22Rv1 (cell line): ENCODE measurements at regions not wholly inside any gene's neighbourhood (a gene's known extent, or its start where the extent isn't known, plus 50 kb on each side); places are given as distances from the start of the nearest gene placed in this dataset.

ENCODE experiments used
- CTCF ChIP-seq: fragments of 450-650 bp; IDR thresholded peaks from 2 replicates; pipeline ENCODE4 v1.5.1; 2017; ENCODE audit warnings: mild to moderate bottlenecking
- ZFX ChIP-seq: fragments of 450-650 bp; IDR thresholded peaks from 2 replicates; pipeline ENCODE4 v1.6.1; 2017; ENCODE audit warnings: antibody characterized with exemption, borderline replicate concordance

- TF ChIP-seq ZFX: no peak
- TF ChIP-seq CTCF: no peak
These were observed 92.3 kb upstream of the B3GAT1 start for GRCh38 chr11:134504146-134504905.
